ENCODE measurements at regions not wholly inside any gene's neighbourhood (a gene's known extent, or its start where the extent isn't known, plus 50 kb on each side); places are given as distances from the start of the nearest gene placed in this dataset.
"Not testable (repeated sequence)": the region's sequence is repeated elsewhere in the genome, so short reads cannot be mapped to it uniquely, and the experiment has no call there.

DNA sequence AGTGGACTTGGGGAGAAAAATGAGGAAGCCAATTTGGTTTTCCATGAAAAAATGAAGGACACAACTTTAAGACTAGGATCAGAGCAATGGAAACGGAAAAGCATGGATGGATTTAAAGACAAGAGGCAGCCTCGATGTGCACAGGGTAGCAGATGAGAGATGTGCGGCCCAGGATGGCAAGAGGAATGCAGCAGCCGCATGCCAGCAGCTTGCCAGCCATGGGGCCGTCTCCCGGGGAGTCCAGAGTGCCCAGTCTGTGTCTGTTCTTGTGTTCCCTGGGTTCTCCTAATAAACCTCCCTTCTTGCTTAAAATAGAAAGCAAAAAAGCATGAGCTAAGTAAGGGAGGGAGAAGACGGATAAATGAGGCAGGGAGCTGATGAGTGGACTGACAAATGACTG, 68.0 kb upstream of the IQSEC1 start:
- TF ChIP-seq, protein P1, sequence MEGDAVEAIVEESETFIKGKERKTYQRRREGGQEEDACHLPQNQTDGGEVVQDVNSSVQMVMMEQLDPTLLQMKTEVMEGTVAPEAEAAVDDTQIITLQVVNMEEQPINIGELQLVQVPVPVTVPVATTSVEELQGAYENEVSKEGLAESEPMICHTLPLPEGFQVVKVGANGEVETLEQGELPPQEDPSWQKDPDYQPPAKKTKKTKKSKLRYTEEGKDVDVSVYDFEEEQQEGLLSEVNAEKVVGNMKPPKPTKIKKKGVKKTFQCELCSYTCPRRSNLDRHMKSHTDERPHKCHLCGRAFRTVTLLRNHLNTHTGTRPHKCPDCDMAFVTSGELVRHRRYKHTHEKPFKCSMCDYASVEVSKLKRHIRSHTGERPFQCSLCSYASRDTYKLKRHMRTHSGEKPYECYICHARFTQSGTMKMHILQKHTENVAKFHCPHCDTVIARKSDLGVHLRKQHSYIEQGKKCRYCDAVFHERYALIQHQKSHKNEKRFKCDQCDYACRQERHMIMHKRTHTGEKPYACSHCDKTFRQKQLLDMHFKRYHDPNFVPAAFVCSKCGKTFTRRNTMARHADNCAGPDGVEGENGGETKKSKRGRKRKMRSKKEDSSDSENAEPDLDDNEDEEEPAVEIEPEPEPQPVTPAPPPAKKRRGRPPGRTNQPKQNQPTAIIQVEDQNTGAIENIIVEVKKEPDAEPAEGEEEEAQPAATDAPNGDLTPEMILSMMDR (IDR thresholded peaks at IDR 0.05; ENCODE audit: insufficient read depth, low read length, severe bottlenecking) = no peak
- no peak for DNase-seq (ENCODE audit: low read depth)
- H3K4me3 ChIP-seq (ENCODE audit: low read depth, low read length) = no peak overlapping the region
- H3K36me3 ChIP-seq (ENCODE audit: control insufficient read depth, insufficient read depth, low read length) = no peaks in the 10 kb centered on the region
- FAIRE-seq = no peak
- H3K27me3 ChIP-seq (ENCODE audit: control insufficient read depth, insufficient read depth, low read length) = no peaks in the 10 kb centered on the region

DNA sequence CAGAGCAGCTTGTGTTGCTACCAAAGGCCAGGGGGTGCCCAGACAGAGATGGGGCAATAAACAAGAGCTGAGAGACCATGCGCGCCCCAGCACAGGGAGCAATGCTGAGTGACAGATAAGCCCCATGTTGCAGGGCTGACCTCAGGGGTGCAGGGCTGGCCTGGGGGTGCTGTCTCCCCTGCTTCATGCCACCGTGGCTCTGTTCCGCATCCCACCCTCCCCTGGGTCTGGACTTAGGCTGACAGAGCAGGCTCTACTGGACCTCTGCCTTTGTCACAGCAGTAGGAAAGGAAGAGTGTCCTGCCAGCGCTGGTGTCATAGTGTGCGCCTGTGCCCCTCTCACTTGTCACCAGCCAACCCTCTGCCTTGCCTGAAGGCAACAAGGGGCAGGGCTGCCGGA, 67.4 kb upstream of the IQSEC1 start:
- no peak overlapping the region for H3K4me3 ChIP-seq (ENCODE audit: low read depth, low read length)
- H3K27me3 ChIP-seq (ENCODE audit: control insufficient read depth, insufficient read depth, low read length) = no peaks in the 10 kb centered on the region
- DNase-seq (ENCODE audit: low read depth) (no peak), FAIRE-seq (no peak)
- H3K36me3 ChIP-seq (ENCODE audit: control insufficient read depth, insufficient read depth, low read length) = no peaks in the 10 kb centered on the region
- TF ChIP-seq, protein P1 (IDR thresholded peaks at IDR 0.05; ENCODE audit: insufficient read depth, low read length, severe bottlenecking) = no peak

DNA sequence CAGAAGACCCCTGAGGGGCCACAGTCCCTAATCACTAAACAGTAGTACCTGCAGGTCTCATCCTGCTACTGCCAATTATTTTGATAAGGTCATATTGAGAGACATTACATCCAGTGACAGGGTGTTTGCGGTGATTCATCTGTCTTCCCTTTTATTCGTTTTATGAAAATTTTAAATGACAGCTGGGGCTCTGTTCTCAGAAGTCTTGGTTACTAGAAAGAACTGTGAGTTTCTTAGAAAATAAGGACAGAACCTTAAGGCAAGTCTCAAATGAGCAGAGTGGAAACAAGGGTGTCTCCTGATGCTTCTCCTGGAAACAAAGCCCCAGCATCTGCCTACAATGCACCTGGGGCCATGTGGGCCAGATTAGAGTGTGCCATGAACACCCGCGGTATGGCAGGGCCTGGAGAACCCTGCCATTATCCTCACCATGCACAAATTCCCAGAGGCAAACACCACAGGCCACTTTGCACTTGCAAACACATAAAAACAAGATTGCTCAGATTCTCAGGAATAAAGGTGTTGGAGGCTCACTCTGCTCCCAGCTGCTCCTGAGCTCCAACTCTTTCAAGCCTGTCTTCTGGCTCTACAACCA, 66.3 kb upstream of the IQSEC1 start:
- H3K27me3 ChIP-seq (ENCODE audit: control insufficient read depth, insufficient read depth, low read length) = no peaks in the 10 kb centered on the region
- TF ChIP-seq, protein P1 (IDR thresholded peaks at IDR 0.05; ENCODE audit: insufficient read depth, low read length, severe bottlenecking) = no peak
- no peak for FAIRE-seq
- no peak overlapping the region for H3K4me3 ChIP-seq (ENCODE audit: low read depth, low read length)
- no peaks in the 10 kb centered on the region for H3K36me3 ChIP-seq (ENCODE audit: control insufficient read depth, insufficient read depth, low read length)
- no peak for DNase-seq (ENCODE audit: low read depth)

DNA sequence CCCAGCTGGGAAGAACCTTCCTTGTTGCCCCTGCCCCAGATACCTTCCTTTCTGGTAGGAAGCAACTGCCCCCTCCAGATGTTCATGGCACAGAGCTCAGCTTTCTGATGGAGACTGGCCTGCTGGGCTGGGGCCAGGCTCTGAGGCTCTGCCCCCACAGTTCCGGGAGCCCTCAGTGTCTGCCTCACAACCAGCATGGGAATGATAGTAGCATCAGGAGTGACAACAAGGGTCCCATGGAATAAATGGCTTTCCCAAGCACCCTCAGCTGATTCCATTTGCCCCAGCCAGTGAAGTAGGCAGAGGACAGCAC, 65.6 kb upstream of the IQSEC1 start:
- FAIRE-seq (no peak), DNase-seq (ENCODE audit: low read depth) (no peak)
- Histone ChIP-seq H3K27me3 (ENCODE audit: control insufficient read depth, insufficient read depth, low read length) (no peaks in the 10 kb centered on the region), H3K4me3 (ENCODE audit: low read depth, low read length) (no peak overlapping the region), H3K36me3 (ENCODE audit: control insufficient read depth, insufficient read depth, low read length) (no peaks in the 10 kb centered on the region)
- TF ChIP-seq, protein P1 (IDR thresholded peaks at IDR 0.05; ENCODE audit: insufficient read depth, low read length, severe bottlenecking) = no peak

DNA sequence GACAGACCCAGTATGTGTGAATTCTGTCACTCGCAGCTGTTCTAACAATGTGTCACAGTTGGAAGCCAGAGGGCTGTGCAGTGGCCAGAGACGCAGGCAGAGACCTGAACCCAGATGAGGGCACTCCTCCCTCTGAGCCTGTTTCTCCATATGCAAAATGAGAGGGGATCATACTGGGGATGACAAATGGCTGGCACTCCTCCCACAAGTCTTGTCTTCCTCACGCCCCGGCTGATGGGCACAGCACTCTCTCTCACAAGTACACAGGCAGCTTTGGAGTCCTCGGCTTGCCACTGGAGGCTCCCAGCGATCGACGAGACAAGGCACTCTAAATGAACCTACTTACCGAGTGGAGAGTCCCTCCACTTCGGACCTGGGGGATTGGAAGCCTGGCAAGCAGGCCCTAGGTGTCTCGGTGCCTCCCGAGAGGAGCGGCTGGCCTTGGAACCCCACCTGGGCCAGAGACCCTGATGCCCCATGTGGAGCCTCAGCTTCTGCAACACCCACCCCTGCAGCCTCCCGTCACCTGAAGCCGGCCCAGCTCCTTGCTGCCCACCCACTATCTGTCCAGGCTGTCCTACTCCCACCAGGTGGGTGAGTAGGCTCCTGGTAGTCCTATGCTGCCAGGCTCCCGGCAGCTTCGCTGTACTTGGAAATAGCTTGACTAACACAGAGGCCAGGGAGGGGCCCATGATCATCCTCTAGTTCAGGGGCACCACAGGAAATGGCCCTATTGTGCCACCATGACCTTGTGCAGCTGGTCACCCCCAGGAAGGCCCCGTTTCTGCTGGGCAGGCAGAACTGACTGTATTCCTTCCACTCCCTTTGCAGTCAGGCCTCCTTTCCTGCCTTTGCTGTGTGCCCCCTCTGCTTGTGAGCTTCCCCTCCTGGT, 65.0 kb upstream of the IQSEC1 start:
- H3K4me3 ChIP-seq (ENCODE audit: low read depth, low read length) = no peak overlapping the region
- FAIRE-seq (no peak), DNase-seq (ENCODE audit: low read depth) (no peak)
- H3K27me3 ChIP-seq (ENCODE audit: control insufficient read depth, insufficient read depth, low read length) = no peaks in the 10 kb centered on the region
- H3K36me3 ChIP-seq (ENCODE audit: control insufficient read depth, insufficient read depth, low read length) = no peaks in the 10 kb centered on the region
- TF ChIP-seq, protein P1 (IDR thresholded peaks at IDR 0.05; ENCODE audit: insufficient read depth, low read length, severe bottlenecking) = no peak

DNA sequence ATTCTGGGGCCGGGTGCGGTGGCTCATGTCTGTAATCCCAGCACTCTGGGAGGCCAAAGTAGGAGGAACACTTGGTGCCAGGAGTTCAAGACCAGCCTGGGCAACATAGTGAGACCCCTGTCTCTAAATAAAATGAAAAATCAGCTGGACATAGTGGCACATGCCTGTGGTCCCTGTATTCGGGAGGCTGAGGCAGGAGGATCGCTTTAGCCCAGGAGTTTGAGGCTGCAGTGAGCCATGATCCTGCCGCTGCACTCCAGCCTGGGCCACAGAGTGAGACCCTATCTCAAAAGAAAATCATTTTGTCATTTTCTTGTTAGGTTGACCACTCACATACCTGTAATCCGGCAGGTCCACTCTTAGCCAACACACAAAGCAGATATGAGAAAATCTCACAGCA, 63.6 kb upstream of the IQSEC1 start:
- not testable (repeated sequence) for H3K36me3 ChIP-seq (ENCODE audit: control insufficient read depth, insufficient read depth, low read length); H3K4me3 ChIP-seq (ENCODE audit: low read depth, low read length); H3K27me3 ChIP-seq (ENCODE audit: control insufficient read depth, insufficient read depth, low read length); FAIRE-seq; DNase-seq (ENCODE audit: low read depth)
